ENCODE measurements at regions not wholly inside any gene's neighbourhood (a gene's known extent, or its start where the extent isn't known, plus 50 kb on each side); places are given as distances from the start of the nearest gene placed in this dataset.

DNA sequence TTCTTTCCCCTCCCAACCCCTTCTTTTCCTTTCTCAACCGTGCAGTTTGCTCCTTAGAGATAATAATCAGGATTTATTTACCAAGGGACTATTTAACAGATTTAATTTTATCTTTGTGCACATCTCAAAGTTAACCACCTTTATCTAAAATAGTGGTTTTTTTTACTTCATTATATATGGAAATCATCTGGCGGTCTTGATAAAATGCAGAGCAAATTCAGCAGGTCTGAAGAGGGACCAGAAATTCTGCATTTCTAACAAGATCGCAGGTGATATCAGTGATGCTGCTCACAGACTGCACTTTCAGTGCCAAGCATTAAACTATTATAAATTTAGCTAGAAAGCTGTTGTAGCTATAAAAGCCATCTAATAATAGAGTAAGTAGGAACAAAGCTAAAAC is 83.4 kb upstream of the NEGR1 start:
- TF ChIP-seq, protein P1, sequence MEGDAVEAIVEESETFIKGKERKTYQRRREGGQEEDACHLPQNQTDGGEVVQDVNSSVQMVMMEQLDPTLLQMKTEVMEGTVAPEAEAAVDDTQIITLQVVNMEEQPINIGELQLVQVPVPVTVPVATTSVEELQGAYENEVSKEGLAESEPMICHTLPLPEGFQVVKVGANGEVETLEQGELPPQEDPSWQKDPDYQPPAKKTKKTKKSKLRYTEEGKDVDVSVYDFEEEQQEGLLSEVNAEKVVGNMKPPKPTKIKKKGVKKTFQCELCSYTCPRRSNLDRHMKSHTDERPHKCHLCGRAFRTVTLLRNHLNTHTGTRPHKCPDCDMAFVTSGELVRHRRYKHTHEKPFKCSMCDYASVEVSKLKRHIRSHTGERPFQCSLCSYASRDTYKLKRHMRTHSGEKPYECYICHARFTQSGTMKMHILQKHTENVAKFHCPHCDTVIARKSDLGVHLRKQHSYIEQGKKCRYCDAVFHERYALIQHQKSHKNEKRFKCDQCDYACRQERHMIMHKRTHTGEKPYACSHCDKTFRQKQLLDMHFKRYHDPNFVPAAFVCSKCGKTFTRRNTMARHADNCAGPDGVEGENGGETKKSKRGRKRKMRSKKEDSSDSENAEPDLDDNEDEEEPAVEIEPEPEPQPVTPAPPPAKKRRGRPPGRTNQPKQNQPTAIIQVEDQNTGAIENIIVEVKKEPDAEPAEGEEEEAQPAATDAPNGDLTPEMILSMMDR (IDR thresholded peaks at IDR 0.05) = no peak
- TF ChIP-seq EZH2 (IDR thresholded peaks at IDR 0.05; ENCODE audit: borderline replicate concordance, insufficient read depth, low read depth, low read length, poor library complexity, severe bottlenecking) = no peak

Data from B cell (primary cell).